IMR-90 (cell line): ENCODE measurements at regions not wholly inside any gene's neighbourhood (a gene's known extent, or its start where the extent isn't known, plus 50 kb on each side); places are given as distances from the start of the nearest gene placed in this dataset.

Experiments used
- ATAC-seq: fragments of 200-7000 bp; cut with Tn5 transposase; 2 replicates; pipeline ENCODE4 v1.9.1; 2020; ENCODE audit warnings: low read depth, mild to moderate bottlenecking, moderate library complexity
- BruUV-seq: library from RNA; stranded (reverse); fragments of 400-500 nt; replicated peaks from 2 replicates; lab custom pipeline; 2021; lab: Mats Ljungman, UMichigan
- CTCF ChIA-PET: fragments of 300-600 bp; formaldehyde crosslinking; extraction: SDS; loops from one replicate; lab custom pipeline; 2021; ENCODE audit warnings: antibody characterized with exemption; lab: Yijun Ruan, JAX
- POLR2A ChIA-PET: fragments of 300-600 bp; sonication (Branson Sonifier 250); formaldehyde crosslinking; loops from one replicate; lab custom pipeline; 2022; ENCODE audit warnings: antibody characterized with exemption; ENCODE audit not compliant: unreplicated experiment; lab: Charles Lee
- DNase-seq: peaks from one replicate; pipeline ENCODE4 v3.0.0; 2013
- H2AFZ ChIP-seq: replicated peaks from 2 replicates; pipeline ENCODE3; 2013; ENCODE audit warnings: low read length, mild to moderate bottlenecking; ENCODE audit not compliant: poor library complexity
- H2AK5ac ChIP-seq: 2 replicates; pipeline ENCODE4 v1.6.1; 2013; ENCODE audit warnings: low read depth, low read length, inconsistent platforms
- H2AK9ac ChIP-seq: replicated peaks from 2 replicates; pipeline ENCODE3; 2013; ENCODE audit warnings: mild to moderate bottlenecking, low read depth, low read length, moderate library complexity; ENCODE audit not compliant: poor library complexity
- H2BK120ac ChIP-seq: 2 replicates; pipeline ENCODE4 v1.6.1; 2013; ENCODE audit warnings: low read depth, low read length, inconsistent platforms
- H2BK15ac ChIP-seq: 3 replicates; pipeline ENCODE4 v1.6.1; 2013; ENCODE audit warnings: low read depth, low read length, inconsistent platforms
- H2BK20ac ChIP-seq: 2 replicates; pipeline ENCODE4 v1.6.1; 2013; ENCODE audit warnings: low read depth, mild to moderate bottlenecking, inconsistent platforms, low read length, moderate library complexity
- H2BK5ac ChIP-seq: 2 replicates; pipeline ENCODE4 v1.6.1; 2013; ENCODE audit warnings: mild to moderate bottlenecking, low read depth, low read length, inconsistent platforms; ENCODE audit not compliant: poor library complexity, severe bottlenecking
- H3K14ac ChIP-seq: replicated peaks from 2 replicates; pipeline ENCODE4 v1.6.1; 2013; ENCODE audit warnings: low read depth, low read length, inconsistent platforms
- H3K18ac ChIP-seq: 2 replicates; pipeline ENCODE4 v1.6.1; 2013; ENCODE audit warnings: low read depth, low read length, control low read depth
- H3K23ac ChIP-seq: 2 replicates; pipeline ENCODE4 v1.6.1; 2013; ENCODE audit warnings: low read depth, low read length, inconsistent platforms
- H3K27ac ChIP-seq: 2 replicates; pipeline ENCODE4 v1.5.1; 2013; ENCODE audit warnings: mild to moderate bottlenecking, control low read depth, low read length; ENCODE audit not compliant: insufficient read depth
- H3K27me3 ChIP-seq: 2 replicates; pipeline ENCODE4 v1.6.1; 2013; ENCODE audit warnings: low read length; ENCODE audit not compliant: control insufficient read depth, insufficient read depth
- H3K36me3 ChIP-seq: 2 replicates; pipeline ENCODE4 v1.6.1; 2013; ENCODE audit warnings: low read length, mixed read lengths; ENCODE audit not compliant: control insufficient read depth, insufficient read depth
- H3K4ac ChIP-seq: 2 replicates; pipeline ENCODE4 v1.6.1; 2013; ENCODE audit warnings: low read depth, low read length, inconsistent platforms
- H3K4me1 ChIP-seq: 2 replicates; pipeline ENCODE4 v1.6.1; 2013; ENCODE audit warnings: low read length, mixed read lengths; ENCODE audit not compliant: control insufficient read depth, insufficient read depth
- H3K4me2 ChIP-seq: 2 replicates; pipeline ENCODE4 v1.6.1; 2013; ENCODE audit warnings: low read depth, mild to moderate bottlenecking, control low read depth, low read length, moderate library complexity
- H3K4me3 ChIP-seq: 2 replicates; pipeline ENCODE4 v1.5.1; 2013; ENCODE audit warnings: low read depth, mild to moderate bottlenecking, control low read depth, low read length, moderate library complexity; ENCODE audit not compliant: insufficient read depth
- H3K56ac ChIP-seq: 2 replicates; pipeline ENCODE4 v1.6.1; 2013; ENCODE audit warnings: low read length, inconsistent platforms; ENCODE audit not compliant: insufficient read depth; ENCODE audit errors: extremely low read depth
- H3K79me1 ChIP-seq, 2 experiments: 2 replicates each; pipeline ENCODE4 v1.6.1; 2013; ENCODE audit warnings: low read length in 2 of 2, inconsistent platforms in 1 of 2, low read depth in 1 of 2
- H3K9ac ChIP-seq: 2 replicates; pipeline ENCODE4 v1.6.1; 2013; ENCODE audit warnings: low read depth, low read length, control low read depth
- H3K9me1 ChIP-seq: 2 replicates; pipeline ENCODE4 v1.6.1; 2013; ENCODE audit warnings: low read length, inconsistent platforms; ENCODE audit not compliant: insufficient read depth
- H3K9me3 ChIP-seq: 2 replicates; pipeline ENCODE4 v1.6.1; 2013; ENCODE audit warnings: low read length; ENCODE audit not compliant: control insufficient read depth, insufficient read depth
- H4K20me1 ChIP-seq: 2 replicates; pipeline ENCODE4 v1.6.1; 2013; ENCODE audit warnings: low read length, inconsistent platforms; ENCODE audit not compliant: insufficient read depth
- H4K5ac ChIP-seq: 2 replicates; pipeline ENCODE4 v1.6.1; 2013; ENCODE audit warnings: mild to moderate bottlenecking, low read depth, low read length, control low read depth
- H4K8ac ChIP-seq, 2 experiments: 2 replicates each; pipeline ENCODE4 v1.6.1; 2013; ENCODE audit warnings: low read depth in 2 of 2, low read length in 2 of 2, control low read depth in 1 of 2, inconsistent platforms in 1 of 2
- H4K91ac ChIP-seq: 2 replicates; pipeline ENCODE4 v1.6.1; 2013; ENCODE audit warnings: low read depth, low read length, inconsistent platforms; ENCODE audit not compliant: insufficient read depth
- BHLHE40 ChIP-seq: fragments of 150-350 bp; IDR thresholded peaks from 2 replicates; pipeline ENCODE4 v1.6.1; 2016; ENCODE audit warnings: mild to moderate bottlenecking, low read depth, low read length
- CEBPB ChIP-seq: IDR thresholded peaks from 2 replicates; pipeline ENCODE4 v1.6.1; 2012; ENCODE audit warnings: low read depth, low read length, improper control_type of control experiment
- CHD1 ChIP-seq: IDR thresholded peaks from 2 replicates; pipeline ENCODE4 v1.6.1; 2012; ENCODE audit warnings: low read depth, low read length, improper control_type of control experiment
- FOS ChIP-seq: fragments of 150-350 bp; IDR thresholded peaks from 2 replicates; pipeline ENCODE4 v1.6.1; 2016; ENCODE audit warnings: low read depth, low read length
- MAFK ChIP-seq: IDR thresholded peaks from 2 replicates; pipeline ENCODE4 v1.6.1; 2012; ENCODE audit warnings: low read depth, low read length, improper control_type of control experiment
- MAZ ChIP-seq: IDR thresholded peaks from 2 replicates; pipeline ENCODE4 v1.6.1; 2012; ENCODE audit warnings: low read depth, mild to moderate bottlenecking, low read length, improper control_type of control experiment, moderate library complexity, borderline replicate concordance
- MXI1 ChIP-seq: IDR thresholded peaks from 2 replicates; pipeline ENCODE4 v1.6.1; 2012; ENCODE audit warnings: low read depth, mild to moderate bottlenecking, low read length, moderate library complexity, borderline replicate concordance
- NFE2L2 ChIP-seq: fragments of 150-350 bp; IDR thresholded peaks from 2 replicates; pipeline ENCODE4 v1.6.1; 2016; ENCODE audit warnings: low read depth, mild to moderate bottlenecking, low read length
- POLR2A ChIP-seq: IDR thresholded peaks from 2 replicates; pipeline ENCODE4 v1.6.1; 2012; ENCODE audit warnings: mild to moderate bottlenecking, low read depth, low read length
- RAD21 ChIP-seq: IDR thresholded peaks from 2 replicates; pipeline ENCODE4 v1.6.1; 2012; ENCODE audit warnings: low read length, improper control_type of control experiment
- RCOR1 ChIP-seq: IDR thresholded peaks from 2 replicates; pipeline ENCODE4 v1.6.1; 2012; ENCODE audit warnings: mild to moderate bottlenecking, low read length, improper control_type of control experiment; ENCODE audit not compliant: insufficient replicate concordance
- RFX5 ChIP-seq: IDR thresholded peaks from 2 replicates; pipeline ENCODE4 v1.8.0; 2012; ENCODE audit warnings: low read depth, mild to moderate bottlenecking, low read length, moderate library complexity
- SMC3 ChIP-seq: fragments of 150-350 bp; IDR thresholded peaks from 2 replicates; pipeline ENCODE4 v1.6.1; 2016; ENCODE audit warnings: low read depth, mild to moderate bottlenecking, antibody characterized with exemption, low read length, moderate library complexity
- WGBS, 2 experiments: methylation state at CpG; one replicate each; pipeline versions ENCODE4 v1.1.5 to v1.1.7; 2013; ENCODE audit warnings: missing lambda C conversion rate in 2 of 2; ENCODE audit not compliant: insufficient read length in 1 of 2; ENCODE audit errors: extremely low coverage in 2 of 2; 5-methylcytosine and 5-hydroxymethylcytosine counted together
- dilution Hi-C: fragments of 300-500 bp; cut with HindIII; formaldehyde crosslinking; loops from one replicate; pipeline ENCODE4 v1.14.3; 2018; ENCODE audit warnings: low sequenced_read_pairs; ENCODE audit not compliant: unreplicated experiment
- in situ Hi-C: fragments of 300-500 bp; cut with MboI; formaldehyde crosslinking; loops from 3 replicates; pipeline ENCODE4 v1.14.3; 2019; ENCODE audit warnings: low sequenced_read_pairs, inconsistent platforms, mixed read lengths
- intact Hi-C: fragments of 100-400 bp; cut with micrococcal nuclease; formaldehyde crosslinking; loops from 2 replicates; pipeline ENCODE4 v1.10.0; 2022
- TF ChIP-seq, protein P1 (sequence below): conservative IDR thresholded peaks from 2 replicates; pipeline ENCODE4 v1.5.1; 2012; ENCODE audit warnings: mild to moderate bottlenecking, low read depth, low read length, improper control_type of control experiment
- TF ChIP-seq, protein P2 (sequence below): fragments of 150-350 bp; IDR thresholded peaks from 2 replicates; pipeline ENCODE4 v1.6.1; 2017; ENCODE audit warnings: mild to moderate bottlenecking, antibody characterized with exemption, low read length, low read depth
- TF ChIP-seq, protein P3 (sequence below): fragments of 150-350 bp; IDR thresholded peaks from 2 replicates; pipeline ENCODE4 v1.6.1; 2016; ENCODE audit warnings: low read depth, mild to moderate bottlenecking, low read length, moderate library complexity, borderline replicate concordance

DNA sequence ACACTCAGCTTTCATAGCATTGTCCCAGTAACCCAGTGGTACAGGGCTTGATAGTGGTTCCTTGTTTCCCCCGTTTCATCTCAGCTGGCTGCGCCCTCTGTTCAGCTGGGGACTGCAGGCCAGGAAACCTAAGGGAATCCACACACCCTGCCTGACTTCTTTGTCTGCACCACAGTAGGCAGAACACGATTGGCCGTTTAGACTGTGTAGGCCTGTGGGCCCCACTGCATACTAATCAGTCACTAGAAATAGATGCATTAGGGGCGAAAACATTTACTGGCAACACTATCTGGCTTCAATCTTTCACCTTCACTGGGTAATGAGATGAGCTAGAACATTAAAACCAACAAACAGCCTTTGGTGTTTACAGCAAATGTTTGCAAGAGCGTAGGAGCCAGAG, 512.7 kb upstream of the BRINP1 start:
- no peaks in the 10 kb centered on the region for H3K79me1 ChIP-seq

More for the DNA sequence above, 512.7 kb upstream of the BRINP1 start:
- no peaks in the 10 kb centered on the region for H3K36me3 ChIP-seq
- no peak overlapping the region for H3K4me3 ChIP-seq
- H3K56ac ChIP-seq, result no peak overlapping the region
- CTCF ChIA-PET, result no interaction called here
- no peak overlapping the region for H2AK5ac ChIP-seq
- H2AFZ ChIP-seq, result no peak overlapping the region
- no peak overlapping the region for H3K14ac ChIP-seq
- H2BK120ac ChIP-seq, result no peak overlapping the region
- H3K27me3 ChIP-seq, result no peaks in the 10 kb centered on the region
- H3K9ac ChIP-seq, result no peak overlapping the region
- no peak overlapping the region for H4K91ac ChIP-seq
- no peak overlapping the region for H2BK15ac ChIP-seq
- H3K9me1 ChIP-seq, result no peaks in the 10 kb centered on the region
- no peaks in the 10 kb centered on the region for H3K4me1 ChIP-seq
- no peak overlapping the region for H2AK9ac ChIP-seq
- H2BK20ac ChIP-seq, result no peak overlapping the region
- no peak overlapping the region for H3K4me2 ChIP-seq
- ATAC-seq (no peak), DNase-seq (no peak)
- TF ChIP-seq RAD21 (no peak), CEBPB (no peak), SMC3 (no peak), MXI1 (no peak), BHLHE40 (no peak), RFX5 (no peak), NFE2L2 (no peak), RCOR1 (no peak), MAFK (no peak), FOS (no peak), MAZ (no peak), POLR2A (no peak), CHD1 (no peak)
- TF ChIP-seq, protein P1, sequence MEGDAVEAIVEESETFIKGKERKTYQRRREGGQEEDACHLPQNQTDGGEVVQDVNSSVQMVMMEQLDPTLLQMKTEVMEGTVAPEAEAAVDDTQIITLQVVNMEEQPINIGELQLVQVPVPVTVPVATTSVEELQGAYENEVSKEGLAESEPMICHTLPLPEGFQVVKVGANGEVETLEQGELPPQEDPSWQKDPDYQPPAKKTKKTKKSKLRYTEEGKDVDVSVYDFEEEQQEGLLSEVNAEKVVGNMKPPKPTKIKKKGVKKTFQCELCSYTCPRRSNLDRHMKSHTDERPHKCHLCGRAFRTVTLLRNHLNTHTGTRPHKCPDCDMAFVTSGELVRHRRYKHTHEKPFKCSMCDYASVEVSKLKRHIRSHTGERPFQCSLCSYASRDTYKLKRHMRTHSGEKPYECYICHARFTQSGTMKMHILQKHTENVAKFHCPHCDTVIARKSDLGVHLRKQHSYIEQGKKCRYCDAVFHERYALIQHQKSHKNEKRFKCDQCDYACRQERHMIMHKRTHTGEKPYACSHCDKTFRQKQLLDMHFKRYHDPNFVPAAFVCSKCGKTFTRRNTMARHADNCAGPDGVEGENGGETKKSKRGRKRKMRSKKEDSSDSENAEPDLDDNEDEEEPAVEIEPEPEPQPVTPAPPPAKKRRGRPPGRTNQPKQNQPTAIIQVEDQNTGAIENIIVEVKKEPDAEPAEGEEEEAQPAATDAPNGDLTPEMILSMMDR, result no peak
- TF ChIP-seq, protein P2, sequence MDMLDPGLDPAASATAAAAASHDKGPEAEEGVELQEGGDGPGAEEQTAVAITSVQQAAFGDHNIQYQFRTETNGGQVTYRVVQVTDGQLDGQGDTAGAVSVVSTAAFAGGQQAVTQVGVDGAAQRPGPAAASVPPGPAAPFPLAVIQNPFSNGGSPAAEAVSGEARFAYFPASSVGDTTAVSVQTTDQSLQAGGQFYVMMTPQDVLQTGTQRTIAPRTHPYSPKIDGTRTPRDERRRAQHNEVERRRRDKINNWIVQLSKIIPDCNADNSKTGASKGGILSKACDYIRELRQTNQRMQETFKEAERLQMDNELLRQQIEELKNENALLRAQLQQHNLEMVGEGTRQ, result no peak
- TF ChIP-seq, protein P3, sequence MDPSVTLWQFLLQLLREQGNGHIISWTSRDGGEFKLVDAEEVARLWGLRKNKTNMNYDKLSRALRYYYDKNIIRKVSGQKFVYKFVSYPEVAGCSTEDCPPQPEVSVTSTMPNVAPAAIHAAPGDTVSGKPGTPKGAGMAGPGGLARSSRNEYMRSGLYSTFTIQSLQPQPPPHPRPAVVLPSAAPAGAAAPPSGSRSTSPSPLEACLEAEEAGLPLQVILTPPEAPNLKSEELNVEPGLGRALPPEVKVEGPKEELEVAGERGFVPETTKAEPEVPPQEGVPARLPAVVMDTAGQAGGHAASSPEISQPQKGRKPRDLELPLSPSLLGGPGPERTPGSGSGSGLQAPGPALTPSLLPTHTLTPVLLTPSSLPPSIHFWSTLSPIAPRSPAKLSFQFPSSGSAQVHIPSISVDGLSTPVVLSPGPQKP, result no peak
- H4K5ac ChIP-seq, result no peak overlapping the region
- POLR2A ChIA-PET, result no interaction called here
- in situ Hi-C loops (no loop called here), dilution Hi-C loops (no loop called here), intact Hi-C loops (no loop called here)
- H3K23ac ChIP-seq, result no peak overlapping the region
- 34% methylated on average over 2 of the region's 6 CpGs; no CpG with 5 or more reads in 1 of the 2 experiments for WGBS, 2 experiments
- no peaks in the 10 kb centered on the region for H4K20me1 ChIP-seq
- H3K4ac ChIP-seq, result no peak overlapping the region
- no peak overlapping the region for H3K18ac ChIP-seq
- H3K27ac ChIP-seq, result no peak overlapping the region
- no peaks in the 10 kb centered on the region for H3K9me3 ChIP-seq
- no peak overlapping the region for H2BK5ac ChIP-seq
- no TSS peak for BruUV-seq
- no peak overlapping the region for H4K8ac ChIP-seq
